SH-SY5Y (cell line): ENCODE measurements at regions not wholly inside any gene's neighbourhood (a gene's known extent, or its start where the extent isn't known, plus 50 kb on each side); places are given as distances from the start of the nearest gene placed in this dataset.

Experiments used
- GATA2 ChIP-seq: IDR thresholded peaks from 2 replicates; pipeline ENCODE4 v1.6.1; 2011; ENCODE audit warnings: mild to moderate bottlenecking, low read depth, low read length
- GATA3 ChIP-seq: IDR thresholded peaks from 2 replicates; pipeline ENCODE4 v1.6.1; 2011; ENCODE audit warnings: low read depth, mild to moderate bottlenecking, low read length, moderate library complexity

DNA sequence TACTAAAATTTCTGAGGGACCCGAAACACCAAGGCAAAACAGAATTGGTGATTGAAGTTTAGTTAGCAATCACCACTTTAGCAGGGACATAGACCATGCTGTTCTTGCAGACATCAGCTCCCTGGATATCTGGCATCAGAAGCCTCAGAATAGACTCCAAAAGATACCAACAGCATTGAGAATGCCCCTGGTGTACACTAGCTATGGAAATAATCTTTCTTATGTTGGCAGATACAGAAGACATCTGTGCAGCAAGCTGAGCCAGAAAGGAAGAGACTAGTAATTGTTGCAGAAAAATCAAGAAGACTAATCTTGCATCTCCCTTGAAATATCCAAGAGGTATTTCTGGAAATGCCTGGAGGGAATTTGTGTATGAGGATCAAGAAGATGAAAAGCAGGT, 521.6 kb downstream of the TRHDE start:
- TF ChIP-seq GATA2 (no peak), GATA3 (no peak)
